ENCODE measurements at regions not wholly inside any gene's neighbourhood (a gene's known extent, or its start where the extent isn't known, plus 50 kb on each side); places are given as distances from the start of the nearest gene placed in this dataset.
"Not testable (repeated sequence)": the region's sequence is repeated elsewhere in the genome, so short reads cannot be mapped to it uniquely, and the experiment has no call there.

DNA sequence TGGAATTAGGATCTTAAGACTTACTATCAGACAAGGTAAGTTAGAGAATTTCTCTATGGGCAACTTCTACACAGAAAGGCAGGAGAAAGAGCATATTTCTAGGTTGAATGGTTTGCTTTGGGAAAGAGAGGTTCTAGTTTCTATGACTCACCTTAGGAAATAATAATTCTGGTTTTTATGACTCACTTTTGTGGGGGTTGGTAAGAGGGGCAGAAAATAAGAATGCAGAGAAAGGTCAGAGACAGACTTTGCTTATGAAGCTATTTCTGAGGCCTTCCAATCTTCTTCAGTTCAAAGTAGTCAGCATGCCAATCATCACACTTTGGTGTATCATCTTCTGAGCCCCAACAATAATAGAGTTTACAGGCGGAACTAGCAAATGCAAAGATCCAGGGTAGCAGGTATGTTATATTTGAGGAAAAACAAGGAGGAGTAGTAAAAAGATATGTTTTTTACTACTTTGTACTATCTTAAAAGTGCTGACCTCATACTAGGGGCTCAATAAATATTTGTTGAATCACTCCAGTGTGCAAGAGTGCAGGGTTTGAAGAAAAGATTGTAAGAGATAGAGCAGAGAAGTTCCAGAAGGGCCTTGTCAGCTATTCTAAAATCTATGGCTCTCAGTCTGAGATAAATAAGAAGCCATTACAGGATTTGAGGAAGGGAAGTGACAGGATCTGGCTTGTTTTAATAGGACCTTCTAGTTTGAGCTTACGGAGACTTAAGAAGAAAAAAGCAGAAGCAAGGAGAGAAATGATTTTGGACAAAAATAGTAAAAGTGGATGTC is 56.7 kb upstream of the LRFN5 start:
- no peak for DNase-seq

DNA sequence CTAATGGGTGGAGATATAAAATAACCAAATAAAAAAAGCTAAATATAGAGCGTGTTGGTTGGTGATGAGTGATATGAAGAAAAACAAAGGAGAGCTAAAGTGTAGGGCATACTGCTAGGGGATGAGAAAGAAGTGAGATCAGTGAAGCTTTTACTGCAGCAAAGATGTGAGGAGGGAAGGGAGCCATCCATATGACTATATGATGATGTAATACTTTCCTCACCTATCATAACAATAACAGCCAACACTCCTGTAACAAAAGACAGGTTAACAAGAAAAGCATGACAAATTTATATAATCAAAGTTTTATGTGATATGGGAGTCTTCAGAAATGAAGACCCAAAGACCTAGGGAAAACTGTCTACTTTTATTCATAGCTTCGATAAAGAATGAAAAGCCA is 57.4 kb upstream of the LRFN5 start:
- no peak for DNase-seq

GRCh38 chr14:41548666-41549065 is 58.0 kb upstream of the LRFN5 start:
- no peak for DNase-seq

DNA sequence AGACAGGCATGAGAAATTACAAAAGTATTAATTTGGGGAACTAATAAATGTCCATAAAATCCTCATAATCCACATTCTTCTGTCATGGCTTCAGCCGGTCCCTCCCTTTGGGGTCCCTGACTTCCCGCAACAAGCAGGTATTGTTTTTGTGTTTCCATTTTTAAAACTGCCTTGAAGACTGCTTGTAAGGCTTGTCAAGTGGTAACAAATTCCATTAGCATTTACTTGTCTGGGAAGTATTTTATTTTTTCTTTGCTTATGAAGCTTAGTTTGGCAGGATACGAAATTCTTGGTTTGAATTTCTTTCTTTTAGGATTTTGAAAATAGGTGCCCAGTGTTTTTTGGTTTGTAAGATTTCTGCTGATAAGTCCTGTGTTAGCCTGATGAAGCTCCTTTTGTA is 65.3 kb upstream of the LRFN5 start:
- no peak for DNase-seq

DNA sequence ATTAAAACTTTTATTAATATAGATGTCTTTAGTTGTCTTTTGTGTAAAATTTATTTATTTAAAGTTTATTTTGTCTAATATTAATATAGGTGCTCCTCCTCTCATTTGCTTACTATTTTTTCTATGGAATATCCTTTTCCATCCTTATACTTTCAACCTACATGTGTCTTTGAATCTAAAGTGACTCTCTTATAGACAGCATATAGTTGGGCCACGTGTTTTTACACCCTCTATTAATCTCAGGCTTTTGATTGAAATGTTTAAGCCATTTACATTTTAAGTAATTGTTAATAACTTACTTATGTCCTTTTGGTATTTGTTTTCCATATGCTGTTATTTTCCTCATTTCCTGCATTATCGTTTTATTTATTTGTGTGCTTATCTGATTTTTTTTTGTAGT is 74.4 kb upstream of the LRFN5 start:
- DNase-seq = no peak

DNA sequence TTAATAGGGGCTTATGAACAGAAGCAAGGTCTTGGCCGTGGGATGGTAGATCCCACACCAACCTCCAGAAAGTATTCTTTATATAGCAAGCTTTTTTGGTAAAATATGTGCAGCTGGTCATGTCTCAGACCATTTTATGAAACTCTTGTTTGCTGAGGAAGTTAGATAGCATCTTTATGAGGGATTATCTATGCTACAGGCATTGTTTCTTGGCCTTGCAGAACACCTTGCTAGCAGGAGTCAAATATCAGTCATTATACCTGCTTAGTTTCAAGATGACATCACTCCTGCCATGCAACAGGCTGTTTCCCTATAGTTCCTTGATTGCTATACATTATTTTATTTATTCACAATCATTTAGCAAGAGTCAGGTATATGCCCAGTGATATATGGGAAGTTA is 84.8 kb upstream of the LRFN5 start:
- no peak for DNase-seq

- DNase-seq = not testable (repeated sequence)
Measured at GRCh38 chr14:41518030-41518429, 88.6 kb upstream of the LRFN5 start.

DNA sequence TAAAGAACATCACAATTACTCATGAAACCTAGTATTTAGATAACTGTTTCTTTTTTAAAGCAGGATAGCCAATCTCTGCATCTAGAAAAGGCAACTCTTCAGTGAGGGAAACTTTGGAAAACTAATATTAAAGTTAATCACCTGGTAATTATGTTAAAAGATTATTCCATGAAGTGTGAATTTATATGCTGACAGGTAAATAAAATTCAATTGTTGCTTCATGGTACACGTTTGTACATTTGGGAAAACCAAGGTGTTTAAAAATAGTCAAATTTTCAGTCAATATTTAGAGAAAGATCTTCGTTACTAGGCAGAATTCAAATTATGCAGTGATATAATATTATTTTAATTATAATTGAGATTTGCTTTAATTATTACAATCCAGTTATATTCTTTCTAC is 100.1 kb upstream of the LRFN5 start:
- no peak for DNase-seq

DNA sequence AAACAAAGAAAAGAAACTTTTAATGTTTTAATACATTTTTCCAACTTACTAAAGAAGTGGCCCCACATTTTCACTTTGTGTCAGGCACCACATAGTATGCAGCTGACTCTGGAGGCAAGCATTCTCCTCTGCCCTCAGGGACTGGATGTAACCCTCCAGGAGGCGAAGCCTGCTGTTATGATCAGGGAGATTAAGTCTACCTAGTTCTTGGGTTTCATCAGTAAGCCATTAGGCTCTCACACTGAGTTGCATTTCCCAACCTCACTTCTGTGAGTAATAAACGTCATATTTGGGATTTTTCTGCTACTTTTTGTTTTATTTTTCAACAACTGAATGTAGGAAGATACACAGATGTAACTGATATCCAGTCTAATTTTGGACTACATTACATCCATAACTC is 101.2 kb upstream of the LRFN5 start:
- no peak for DNase-seq

DNA sequence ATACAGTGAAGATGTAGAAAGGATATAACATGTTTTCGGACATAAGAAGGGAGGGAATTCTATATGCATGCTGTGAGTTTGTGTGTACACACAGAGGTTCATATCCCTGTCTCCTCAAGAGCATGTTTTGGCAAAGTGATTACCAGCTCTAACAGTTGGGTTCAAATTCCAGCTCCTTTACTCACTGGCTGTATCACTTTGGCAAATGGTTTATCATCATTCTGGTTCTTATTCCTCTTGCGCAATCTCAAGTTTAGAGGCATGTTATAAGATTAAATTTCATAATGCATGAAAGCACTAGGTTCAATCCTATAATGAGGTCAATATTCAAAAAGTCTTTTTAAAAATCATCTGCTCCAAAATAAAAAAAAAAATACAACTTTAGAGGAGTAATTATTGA is 107.7 kb upstream of the LRFN5 start:
- DNase-seq = no peak

GRCh38 chr14:41490323-41490722 is 116.4 kb upstream of the LRFN5 start:
- no peak for DNase-seq

DNA sequence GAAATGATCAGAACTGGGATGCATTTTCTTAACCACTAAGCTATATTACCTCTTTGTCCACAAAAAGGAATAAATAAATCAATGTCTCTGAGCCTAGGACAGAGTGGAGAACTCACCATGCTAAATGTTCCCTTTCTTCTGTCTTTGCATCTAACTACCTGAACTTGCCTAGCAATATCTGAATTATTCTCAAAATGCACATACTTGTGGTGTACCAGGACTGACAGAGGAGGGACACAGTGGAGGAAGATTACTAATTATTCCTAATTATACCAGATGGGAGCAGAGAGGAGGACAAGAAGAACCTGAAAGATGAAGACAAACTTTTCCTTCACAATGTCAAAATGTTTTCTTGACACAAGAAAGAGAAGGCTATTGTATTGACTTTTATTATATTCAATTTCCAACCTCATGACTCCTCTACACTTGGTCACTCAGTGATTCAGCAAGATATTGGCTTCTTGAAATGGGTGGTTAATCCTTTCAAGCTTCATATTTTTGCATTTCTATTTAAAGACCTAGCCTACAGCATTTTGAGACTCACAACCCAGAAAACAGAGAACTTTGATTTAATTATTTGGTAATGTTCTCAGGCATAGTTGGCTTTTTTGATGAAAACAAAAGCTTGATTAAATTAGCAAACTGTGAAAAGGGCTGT is 117.2 kb upstream of the LRFN5 start:
- DNase-seq = no peak

DNA sequence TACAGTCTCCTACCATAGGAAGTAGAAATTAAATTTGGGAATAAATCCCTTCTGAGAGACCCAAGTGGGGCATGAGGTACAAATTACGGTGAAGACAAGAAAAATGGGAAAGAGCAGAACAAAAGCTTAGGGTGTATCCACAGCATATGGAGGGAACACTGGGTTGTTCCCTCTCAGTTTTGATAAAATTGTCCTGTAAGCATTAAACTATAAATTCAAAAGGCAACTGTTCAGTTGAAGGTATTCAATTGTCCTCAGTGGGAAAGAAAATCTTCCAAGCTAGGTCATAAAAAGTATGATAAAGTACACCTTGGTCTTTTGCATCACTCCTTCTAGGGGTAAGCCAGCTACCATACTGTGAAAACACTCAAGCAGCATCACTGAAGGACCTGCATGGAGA is 118.3 kb upstream of the LRFN5 start:
- DNase-seq = no peak

GRCh38 chr14:41482861-41483260 is 123.8 kb upstream of the LRFN5 start:
- no peak for DNase-seq

- DNase-seq = no peak
Measured at GRCh38 chr14:41476526-41476925, 130.2 kb upstream of the LRFN5 start.

DNA sequence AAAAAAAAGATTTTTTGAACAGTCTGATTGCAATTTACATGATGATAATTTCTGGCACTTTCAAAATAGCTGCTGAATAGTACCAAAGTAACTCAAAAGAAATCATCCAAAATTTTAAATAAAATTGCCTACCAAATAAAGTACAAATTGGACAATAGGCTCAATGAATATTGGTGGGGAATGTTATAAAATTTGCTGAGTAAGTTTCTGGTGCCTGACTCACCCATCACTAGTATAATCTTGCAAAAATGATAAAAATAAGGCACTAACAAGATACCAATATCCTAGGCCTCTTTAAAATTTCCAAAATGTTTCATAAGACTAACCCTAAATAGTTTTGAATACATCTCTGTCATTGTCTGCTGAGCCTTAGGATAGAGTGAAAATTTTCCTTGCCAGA is 145.3 kb upstream of the LRFN5 start:
- no peak for DNase-seq

DNA sequence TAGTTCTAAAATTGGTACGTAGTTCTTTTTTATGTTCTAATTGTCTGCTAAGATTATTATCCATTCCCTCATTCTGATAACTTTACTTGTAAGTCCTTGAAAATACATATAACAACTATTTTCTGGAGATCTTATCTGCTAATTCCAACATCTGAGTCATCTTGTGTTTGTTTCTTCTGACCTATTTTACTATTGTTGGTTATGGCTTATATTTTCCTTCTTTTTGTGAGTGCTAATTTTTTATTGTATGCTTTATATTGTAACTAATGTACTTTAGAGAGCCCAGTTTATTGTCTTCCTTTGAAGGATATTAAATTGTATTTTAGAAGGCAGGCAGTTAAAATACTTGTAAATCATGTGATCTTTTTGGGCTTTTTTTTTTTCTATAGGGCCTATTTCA is 149.3 kb upstream of the LRFN5 start:
- no peak for DNase-seq

- no peak for DNase-seq
Measured at GRCh38 chr14:41449066-41449465, 157.6 kb upstream of the LRFN5 start.

GRCh38 chr14:41446008-41446407 is 160.7 kb upstream of the LRFN5 start:
- no peak for DNase-seq

- DNase-seq = no peak
Measured at GRCh38 chr14:41423503-41423902, 183.2 kb upstream of the LRFN5 start.

- not testable (repeated sequence) for DNase-seq
Measured at GRCh38 chr14:41421308-41421707, 185.4 kb upstream of the LRFN5 start.

DNA sequence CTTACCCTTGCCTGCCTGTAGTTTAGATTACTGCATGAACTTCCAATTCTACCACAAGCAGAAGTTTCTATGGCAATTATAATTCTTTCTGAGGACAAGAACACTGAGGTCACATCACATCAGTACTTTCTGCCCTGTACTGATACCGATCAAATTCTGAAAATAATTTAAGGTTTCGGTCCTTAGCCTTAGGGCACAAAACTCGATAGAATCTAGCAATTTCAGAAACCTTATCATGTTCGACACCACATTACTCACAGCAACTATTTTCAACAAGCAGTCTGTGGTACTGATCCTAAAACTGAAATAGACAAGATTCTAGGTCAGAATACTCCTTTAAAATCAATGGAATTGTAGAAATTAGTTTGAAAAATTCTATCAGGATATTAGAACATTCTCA is 187.0 kb upstream of the LRFN5 start:
- no peak for DNase-seq

- DNase-seq = no peak
Measured at GRCh38 chr14:41418851-41419250, 187.8 kb upstream of the LRFN5 start.

DNA sequence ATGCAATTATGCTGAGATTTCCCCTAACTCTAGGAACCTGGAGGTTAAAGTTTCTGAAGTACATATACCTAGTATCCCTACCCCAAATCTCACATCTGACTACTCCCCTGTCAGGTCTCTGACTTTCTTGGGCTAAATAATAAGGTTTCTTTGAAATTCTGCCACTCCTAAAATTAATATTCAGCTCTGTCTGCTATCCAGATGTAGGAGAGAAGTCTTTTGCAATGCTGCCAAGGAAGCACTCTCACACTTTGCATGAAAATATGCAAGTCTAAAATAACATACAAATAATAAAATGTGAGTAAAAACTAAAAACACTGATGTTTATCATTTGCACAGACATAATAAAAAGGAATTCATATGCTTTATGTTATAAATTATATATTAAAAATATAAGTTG is 196.9 kb upstream of the LRFN5 start:
- no peak for DNase-seq

DNA sequence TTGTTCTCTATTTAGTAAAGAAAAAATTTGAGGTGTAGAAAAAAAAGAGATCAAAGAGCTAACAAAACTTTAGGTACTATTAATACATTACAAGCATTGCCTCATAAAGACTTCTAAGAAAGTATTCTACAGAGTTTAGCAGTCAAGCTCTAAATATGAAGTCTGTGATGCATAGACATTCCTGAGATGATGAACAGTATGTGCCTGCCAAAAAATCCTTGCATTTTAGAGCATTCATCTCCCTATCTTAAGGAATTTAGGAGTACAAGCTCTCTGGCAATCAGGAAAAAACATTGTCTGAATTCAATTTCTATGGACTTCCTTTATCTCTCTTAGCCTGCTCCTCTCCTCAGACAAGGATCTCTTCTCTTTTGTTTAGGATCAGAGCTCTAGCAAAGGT is 202.6 kb upstream of the LRFN5 start:
- DNase-seq = no peak

Measured in SHP77 treated with DMSO at 0.1 percent for 48 hours (cell line).